HG03139 (cell line): ENCODE measurements at regions not wholly inside any gene's neighbourhood (a gene's known extent, or its start where the extent isn't known, plus 50 kb on each side); places are given as distances from the start of the nearest gene placed in this dataset.
"Not testable (repeated sequence)": the region's sequence is repeated elsewhere in the genome, so short reads cannot be mapped to it uniquely, and the experiment has no call there.

Experiments
- ATAC-seq: cut with Tn5 transposase; IDR thresholded peaks from one replicate; pipeline ENCODE4 v1.9.1; 2021; ENCODE audit not compliant: unreplicated experiment

DNA sequence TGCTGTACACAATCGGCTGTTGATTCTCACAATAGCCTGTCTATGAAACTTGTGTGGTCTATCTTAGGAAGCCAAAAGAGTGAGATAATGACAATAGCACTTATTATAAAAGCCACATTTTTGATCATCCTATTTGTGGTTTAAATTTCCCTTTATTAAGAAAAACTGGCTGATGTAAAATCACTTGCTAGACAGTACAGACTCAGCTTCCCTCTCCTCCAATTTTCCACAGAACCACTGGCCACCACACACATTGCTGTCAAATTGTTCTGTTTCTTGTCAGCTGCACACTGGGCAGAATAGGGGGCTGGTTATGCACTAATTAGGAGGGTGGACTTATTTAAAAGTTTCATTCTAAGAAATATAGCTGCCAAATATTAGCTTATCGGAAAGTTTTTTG, 425.9 kb downstream of the EPHA3 start:
- no peak for ATAC-seq

DNA sequence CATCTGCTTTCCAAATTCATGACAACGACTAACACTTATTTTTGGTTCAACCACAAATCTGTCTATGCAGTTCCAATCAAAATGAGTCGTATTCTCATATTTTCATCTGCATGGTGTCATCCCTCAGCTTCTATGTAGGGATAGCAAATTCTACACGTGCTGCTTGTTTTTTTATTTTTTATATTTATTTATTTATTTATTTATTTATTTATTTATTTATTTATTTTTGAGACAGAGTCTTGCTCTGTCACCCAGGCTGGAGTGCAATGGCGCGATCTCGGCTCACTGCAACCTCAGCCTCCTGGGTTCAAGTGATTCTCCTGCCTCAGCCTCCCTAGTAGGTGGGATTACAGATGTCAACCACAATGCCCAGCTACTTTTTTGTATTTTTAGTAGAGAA, 447.2 kb downstream of the EPHA3 start:
- ATAC-seq, result not testable (repeated sequence)

DNA sequence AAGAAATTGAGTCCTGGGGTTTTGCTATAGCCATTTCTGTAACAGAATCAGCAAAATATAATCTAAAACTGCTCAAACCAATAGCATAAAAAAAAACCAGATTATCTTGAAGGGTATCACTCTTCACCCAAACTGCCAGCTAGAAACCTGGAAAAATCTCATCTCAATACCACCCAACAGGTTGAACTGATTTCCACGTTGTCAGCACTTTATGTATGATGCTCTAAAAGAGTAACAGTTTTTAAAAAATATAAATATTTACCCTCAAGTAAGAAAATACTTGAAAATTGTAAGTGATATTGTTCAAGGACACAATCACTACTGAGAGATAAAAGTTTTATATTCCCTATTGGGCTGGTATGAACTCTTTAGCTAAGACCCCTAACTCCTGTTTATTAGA, 451.3 kb downstream of the EPHA3 start:
- ATAC-seq, result no peak

GRCh38 chr3:89560568-89560967, 453.1 kb downstream of the EPHA3 start:
- ATAC-seq, result no peak

GRCh38 chr3:89562373-89562772, 455.0 kb downstream of the EPHA3 start:
- ATAC-seq, result no peak

DNA sequence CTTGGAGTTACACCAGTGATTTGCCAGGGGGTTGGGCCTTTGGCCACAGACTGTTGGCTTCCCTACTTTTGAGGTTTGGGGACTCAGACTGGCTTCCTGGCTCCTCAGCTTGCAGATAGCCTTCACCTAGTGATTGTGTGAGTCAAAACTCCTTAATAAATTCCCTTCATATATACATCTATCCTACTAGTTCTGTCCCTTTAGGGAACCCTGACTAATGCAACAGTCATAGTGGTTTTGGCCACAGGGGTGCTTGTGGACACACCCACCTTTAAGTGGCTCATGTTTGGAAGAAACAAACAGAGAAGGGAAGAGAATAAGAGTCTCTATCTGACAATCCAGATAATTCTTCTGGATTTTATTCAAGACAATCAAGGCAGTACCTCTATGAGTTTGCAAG, 457.7 kb downstream of the EPHA3 start:
- ATAC-seq, result no peak

GRCh38 chr3:89570465-89570864, 463.0 kb downstream of the EPHA3 start:
- no peak for ATAC-seq

- ATAC-seq, result no peak
Observed at GRCh38 chr3:89571298-89571697, 463.9 kb downstream of the EPHA3 start.

DNA sequence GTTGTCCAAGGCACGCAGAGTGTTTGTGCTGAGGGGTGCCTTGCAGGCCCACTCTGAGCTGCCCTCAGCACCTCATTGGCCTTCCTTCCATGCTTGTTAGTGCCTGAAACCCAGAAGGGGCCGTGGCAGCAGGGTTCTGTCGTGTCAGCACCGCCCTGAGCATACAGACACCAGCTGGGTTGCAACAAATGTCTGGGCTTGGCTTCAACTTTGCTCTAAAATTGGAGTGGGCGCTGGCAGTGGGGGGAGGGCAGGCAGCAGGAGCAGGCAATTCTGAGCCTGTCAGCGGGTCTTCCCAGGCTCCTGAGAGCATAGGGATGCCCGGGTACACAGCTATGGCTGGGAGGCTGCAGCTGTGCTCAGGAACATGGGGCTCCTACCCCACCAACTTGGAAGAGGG, 464.3 kb downstream of the EPHA3 start:
- no peak for ATAC-seq

DNA sequence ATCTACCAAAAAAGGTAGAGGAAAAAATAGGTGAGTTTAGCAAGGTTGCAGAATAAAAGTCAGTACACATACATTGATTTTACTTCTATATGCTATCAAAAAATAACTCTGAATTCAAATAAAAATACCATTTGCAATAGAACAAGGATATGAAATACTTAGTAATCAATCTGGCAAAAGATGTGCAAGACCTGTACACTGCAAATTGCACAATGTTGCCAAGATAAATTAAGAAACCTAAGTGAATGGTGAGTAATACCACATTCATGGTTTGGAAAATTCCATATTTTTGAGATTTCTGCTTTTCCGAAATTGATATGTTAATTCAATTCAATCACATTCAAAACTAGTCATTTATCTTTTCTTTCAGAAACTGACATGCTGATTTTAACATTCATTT, 464.8 kb downstream of the EPHA3 start:
- ATAC-seq, result no peak

DNA sequence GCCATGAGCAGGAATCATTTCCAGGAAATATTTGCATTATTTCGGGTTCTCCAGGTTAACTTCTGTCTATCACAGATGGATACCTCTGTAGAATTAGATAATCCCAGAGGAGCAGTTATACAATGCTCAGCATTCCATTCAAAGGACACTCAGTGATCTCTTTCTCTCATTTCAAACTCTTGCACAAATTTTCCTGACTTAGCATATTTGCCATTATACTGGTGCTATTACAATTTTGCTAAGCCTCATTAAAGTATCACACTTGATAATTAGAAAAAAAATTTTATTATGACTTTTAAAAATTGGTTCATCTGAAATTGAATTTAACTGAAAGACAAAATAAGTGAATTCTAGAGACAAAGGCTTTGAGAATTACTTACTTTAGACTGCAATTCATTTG, 469.0 kb downstream of the EPHA3 start:
- no peak for ATAC-seq

DNA sequence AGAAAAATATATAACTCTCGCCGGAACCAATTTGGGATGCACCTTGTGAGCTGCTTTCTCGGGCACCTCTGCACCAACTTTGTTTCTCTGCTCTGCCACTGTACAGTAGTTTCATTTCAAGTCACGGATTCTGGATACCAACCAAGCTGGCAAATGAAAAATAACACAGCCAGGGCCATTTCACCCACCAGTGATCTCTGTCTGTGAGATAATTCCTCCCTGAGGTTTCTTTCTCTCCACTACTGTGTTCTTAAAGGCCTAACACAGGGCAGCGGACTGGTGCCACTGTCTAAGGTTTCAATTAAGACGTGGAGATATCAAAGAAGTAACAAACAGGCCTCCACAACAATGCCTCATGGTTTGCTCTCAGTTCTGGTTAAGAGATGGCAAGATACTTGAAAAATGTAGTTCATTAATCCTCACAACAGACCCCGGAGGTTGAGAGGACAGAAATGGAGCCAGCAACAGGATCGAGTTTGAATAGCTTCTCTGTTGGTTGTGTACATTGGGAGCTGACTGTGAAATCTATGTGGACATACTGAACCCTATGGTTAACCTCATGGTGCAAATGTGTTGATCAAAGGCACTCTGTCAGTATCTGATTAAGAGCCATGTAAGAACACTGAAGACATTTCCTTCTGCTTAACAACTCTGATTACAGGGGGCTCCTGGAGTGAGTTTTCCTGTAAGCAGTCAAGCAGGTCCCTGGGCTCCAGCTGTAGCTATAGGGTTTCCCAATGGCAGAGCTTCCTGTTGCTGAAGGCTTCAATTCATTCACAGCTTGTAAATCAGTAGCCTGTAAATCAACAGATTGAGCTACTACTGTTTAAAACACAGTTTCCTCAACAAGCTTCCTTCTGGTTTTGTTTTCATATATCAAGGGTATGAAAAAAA, 470.5 kb downstream of the EPHA3 start:
- no peak for ATAC-seq

DNA sequence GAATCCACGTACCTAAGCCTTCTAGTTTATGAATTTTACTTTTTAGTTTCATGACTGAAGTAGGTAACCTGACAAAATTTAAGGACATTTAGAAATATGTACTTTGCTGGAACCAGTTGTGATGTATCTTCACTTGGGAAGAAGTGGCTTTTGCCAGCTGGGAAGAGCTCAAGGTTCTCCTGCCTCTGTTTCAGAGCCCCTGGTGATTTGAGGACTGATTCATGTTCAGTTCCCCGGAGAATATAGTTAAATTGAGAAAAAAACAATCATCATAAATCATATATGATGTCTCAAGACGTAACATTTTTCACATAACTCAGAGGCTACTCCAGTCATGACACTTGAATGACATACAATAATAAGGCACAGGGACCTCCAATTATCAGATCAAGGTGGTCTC, 473.4 kb downstream of the EPHA3 start:
- ATAC-seq, result no peak

- no peak for ATAC-seq
Observed at GRCh38 chr3:89584398-89584797, 477.0 kb downstream of the EPHA3 start.

GRCh38 chr3:89586256-89586655, 478.8 kb downstream of the EPHA3 start:
- no peak for ATAC-seq

DNA sequence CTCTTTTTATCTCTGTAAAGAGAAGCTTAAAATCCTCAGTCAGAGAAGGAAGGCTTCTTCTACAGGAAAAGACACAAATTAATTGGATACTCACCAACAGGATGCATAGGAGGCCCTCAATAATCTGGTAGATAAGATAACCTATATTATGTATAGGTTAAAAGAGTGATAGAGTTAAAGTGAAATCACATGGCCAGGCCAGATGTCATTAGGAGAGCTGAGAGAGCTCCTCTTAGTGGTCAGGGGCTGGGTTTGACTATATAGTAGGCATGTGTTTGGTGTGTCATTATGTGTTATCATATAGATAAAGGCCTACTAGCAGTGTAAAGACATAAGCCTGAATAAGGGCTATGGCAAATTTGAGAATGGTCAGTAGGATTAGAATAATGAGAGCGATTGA, 479.3 kb downstream of the EPHA3 start:
- ATAC-seq, result no peak

DNA sequence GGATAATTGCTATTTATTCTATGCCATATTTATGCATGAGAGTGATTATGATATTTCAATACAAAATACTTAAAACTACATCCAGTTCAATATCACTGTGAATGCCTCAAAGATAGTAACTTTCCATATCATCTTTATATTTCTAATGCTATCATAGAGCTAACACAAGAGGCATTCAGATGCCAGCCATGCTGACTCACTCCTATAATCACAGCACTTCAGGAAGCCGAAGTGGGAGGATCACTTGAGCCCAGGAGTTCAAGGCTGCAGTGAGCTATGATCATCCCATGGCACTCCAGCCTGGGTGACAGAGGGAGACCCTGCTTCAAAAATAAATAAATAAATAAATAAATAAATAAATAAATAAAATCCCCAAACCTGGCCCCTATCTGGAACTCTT, 498.7 kb downstream of the EPHA3 start:
- ATAC-seq, result no peak

DNA sequence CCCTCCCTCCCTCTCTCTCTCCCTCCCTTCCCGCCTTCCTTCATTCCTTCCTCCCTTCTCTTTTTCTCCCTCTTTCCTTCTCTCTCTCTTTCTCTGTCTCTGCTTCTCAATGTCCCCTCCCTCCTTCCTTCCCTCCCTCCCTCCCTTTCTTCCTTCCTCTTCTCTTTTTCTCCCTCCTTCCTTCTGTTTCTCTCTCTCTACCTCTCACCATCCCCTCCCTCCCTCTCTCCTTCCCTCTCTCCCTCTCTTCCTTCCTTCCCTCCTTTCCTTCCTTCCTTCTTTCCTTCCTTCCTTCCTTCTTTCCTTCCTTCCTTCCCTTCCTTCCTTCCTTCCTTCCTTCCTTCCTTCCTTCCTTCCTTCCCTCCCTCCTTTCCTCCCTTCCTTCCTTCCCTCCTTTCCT, 504.6 kb downstream of the EPHA3 start:
- no peak for ATAC-seq

DNA sequence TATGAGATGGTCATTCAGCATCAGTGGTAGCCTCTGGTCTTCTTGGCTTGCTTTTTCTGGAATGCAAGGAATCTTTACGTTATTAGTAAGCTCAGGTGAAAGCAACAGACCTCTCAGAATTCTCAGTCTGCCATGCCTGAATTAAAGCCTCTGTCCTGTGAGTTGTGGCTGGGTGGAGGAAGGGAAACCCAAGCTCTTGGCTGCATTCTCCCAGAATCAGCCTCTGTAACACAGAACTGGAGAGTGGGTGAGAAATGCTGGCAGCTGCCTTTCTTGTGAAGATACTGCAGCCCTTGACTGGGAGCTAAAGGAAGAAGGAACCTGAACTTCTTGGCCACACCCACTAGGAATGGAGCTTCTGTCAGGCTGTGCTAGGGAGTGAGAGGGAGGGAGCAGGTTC, 505.8 kb downstream of the EPHA3 start:
- ATAC-seq, result no peak

- ATAC-seq, result no peak
Observed at GRCh38 chr3:89617706-89618105, 510.3 kb downstream of the EPHA3 start.

DNA sequence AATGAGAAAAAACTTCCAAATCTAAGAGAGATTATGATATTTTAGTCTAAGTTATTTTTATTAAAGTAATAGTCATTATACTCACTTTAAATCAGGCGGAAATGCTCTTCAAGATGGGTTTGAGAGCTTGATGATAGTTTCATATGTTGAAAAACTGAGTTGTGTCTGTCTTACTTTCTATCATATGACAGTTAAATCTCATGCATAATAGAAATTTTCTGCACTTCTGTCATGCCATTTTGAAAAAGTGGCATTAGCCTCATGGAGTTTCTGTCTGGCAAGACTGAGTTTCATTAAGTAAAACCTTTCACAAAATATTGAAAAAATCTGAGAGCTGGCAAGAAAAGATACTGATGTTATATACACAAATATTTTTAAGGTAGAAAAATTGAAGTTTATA, 511.8 kb downstream of the EPHA3 start:
- ATAC-seq, result no peak

- ATAC-seq, result no peak
Observed at GRCh38 chr3:89622063-89622700, 514.8 kb downstream of the EPHA3 start.

DNA sequence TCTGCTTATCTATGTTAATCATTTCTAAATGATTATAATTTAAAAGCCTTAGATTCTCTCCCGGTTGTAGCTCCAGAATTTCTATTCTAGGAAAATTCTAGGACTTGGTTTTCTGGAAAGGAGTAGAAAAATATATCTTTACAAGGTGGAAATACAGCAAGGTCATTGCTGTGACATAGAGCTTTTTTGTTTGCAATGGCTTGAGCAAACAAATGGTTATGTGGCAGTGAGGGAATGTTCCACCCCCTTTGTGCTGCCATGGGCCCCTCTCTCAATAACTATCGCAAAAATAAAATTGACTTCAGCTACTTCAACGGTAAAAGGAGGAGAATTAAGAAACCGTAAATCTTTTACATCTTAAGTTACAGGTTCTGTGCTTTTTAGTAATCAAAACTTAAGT, 517.1 kb downstream of the EPHA3 start:
- ATAC-seq, result no peak
